ENCODE measurements at regions not wholly inside any gene's neighbourhood (a gene's known extent, or its start where the extent isn't known, plus 50 kb on each side); places are given as distances from the start of the nearest gene placed in this dataset.
A peak's percentile ranks its signal among the peaks of the same experiment; 100 is the strongest.
"Not testable (repeated sequence)": the region's sequence is repeated elsewhere in the genome, so short reads cannot be mapped to it uniquely, and the experiment has no call there.

DNA sequence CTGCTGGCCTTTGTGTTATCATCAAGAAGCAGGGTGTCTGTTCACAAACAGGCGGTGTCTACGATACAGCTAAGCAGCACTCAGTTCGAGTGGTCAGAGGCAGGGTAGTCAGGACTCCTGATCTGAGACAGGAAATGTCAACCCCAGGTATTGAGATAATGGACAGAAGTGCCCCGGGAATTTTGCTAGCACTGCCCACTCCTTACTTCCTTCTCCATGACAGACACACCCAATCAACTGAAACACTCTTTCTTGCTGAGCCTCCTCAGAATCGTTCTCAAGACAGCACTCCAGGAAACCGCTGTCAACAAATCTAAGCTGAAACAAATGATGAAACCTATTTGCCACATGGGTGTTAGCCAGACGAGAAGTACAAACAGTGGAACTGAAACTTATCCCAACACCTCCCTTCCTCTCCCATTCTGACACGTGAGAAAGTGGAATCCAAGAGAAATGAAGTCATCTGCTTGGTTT is 109.3 kb downstream of the GTF2IRD2B start:
- DNase-seq (ENCODE audit: low read depth in 1 of 2, low spot score in 1 of 2): not testable (repeated sequence)

DNA sequence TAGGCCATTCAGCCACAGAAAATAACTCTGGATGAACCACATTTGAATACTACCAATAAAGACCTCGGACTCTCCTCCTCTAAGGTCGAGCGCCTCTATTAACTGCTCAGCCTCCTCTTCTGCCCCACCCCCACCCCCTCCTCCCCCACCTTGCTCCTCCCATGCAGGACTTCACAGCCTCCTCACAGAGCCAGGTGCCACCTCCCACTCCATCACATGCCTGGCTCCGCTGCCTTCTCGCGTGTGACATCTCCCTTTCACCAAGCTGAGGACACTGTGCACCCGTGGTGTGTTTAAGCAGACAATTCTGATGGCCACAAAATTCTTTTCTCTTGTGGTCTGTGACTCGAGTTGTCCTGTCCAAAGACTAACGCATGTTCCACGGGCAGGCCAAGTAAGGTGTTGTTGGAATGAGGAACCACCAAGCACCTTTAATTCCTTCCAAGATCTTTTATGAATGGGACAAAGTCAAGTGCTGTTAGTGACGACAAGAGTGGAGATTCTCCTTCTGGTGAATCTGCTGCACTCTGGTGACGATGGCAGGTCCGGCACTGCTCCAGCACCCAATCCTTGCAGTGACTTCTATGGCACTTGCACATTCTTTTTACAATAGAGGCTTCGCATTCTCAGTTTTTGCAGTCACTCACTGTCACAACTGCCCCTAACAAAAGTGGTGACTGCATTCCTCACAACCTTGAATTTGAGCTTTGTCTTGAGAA is 113.1 kb downstream of the GTF2IRD2B start:
- DNase-seq (ENCODE audit: low read depth in 1 of 2, low spot score in 1 of 2): not testable (repeated sequence)

- DNase-seq (ENCODE audit: low read depth in 1 of 2, low spot score in 1 of 2): not testable (repeated sequence)
These were observed 123.1 kb downstream of the GTF2IRD2B start for GRCh38 chr7:75215460-75215859.

GRCh38 chr7:75216963-75217362 is 124.6 kb downstream of the GTF2IRD2B start:
- DNase-seq (ENCODE audit: low read depth in 1 of 2, low spot score in 1 of 2): not testable (repeated sequence)

GRCh38 chr7:75226102-75226501 is 133.7 kb downstream of the GTF2IRD2B start:
- not testable (repeated sequence) for DNase-seq (ENCODE audit: low read depth in 1 of 2, low spot score in 1 of 2)

DNA sequence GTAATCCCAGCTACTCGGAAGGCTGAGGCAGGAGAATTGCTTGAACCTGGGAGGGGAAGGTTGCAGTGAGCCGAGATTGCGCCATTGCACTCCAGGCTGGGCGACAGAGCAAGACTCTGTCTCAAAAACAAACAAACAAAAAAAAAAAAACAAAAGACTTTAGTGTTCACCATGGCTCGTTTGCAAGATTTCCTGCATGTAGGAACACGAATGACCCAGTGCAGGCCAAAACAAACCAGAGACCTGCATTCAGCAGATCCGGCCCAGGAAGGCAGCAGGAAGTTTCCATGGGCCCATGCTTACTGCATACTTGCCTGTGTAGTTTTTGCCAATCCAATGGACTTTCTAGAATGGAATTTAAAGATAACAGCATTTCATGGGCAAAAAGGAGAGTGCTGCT is 137.2 kb downstream of the GTF2IRD2B start:
- not testable (repeated sequence) for DNase-seq (ENCODE audit: low read depth in 1 of 2, low spot score in 1 of 2)

GRCh38 chr7:75230558-75230957 is 138.2 kb downstream of the GTF2IRD2B start:
- DNase-seq (ENCODE audit: low read depth in 1 of 2, low spot score in 1 of 2): not testable (repeated sequence)

DNA sequence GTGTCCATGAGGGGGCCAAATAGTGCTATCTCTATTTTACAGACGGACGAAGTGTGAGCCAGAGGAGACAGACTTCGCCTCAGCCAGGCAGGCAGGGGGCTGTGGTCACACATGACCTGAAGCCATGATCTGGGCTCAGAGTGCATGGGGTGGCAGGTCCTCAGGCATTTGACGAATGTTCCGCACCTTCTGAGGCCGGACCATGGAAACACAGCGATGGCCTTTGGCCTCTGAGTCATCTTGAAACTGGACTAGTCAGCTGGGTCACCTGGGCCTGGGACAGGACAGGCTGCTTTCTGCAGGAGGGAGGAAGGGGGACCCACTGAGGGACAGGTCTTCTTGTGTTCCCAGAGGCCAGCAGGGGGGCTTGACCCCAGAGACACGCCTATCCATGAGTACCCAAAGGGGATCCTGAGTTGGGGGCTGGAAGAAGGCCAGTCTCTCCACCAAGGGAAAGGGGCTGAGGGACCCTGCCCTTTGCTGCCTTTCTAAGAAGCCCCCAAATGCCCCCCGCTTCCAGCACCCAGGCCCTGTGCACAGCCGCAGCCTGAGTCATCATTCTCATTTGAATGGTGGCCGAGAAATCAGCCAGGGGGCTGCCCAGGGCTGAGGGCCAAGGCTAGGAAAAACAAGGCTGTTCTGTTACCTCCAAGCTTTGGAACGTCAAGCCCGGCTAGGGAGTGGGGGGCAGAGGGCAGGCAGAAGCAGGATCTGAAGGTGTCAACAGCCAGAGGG is 142.9 kb downstream of the GTF2IRD2B start:
- not testable (repeated sequence) for DNase-seq (ENCODE audit: low read depth in 1 of 2, low spot score in 1 of 2)

DNA sequence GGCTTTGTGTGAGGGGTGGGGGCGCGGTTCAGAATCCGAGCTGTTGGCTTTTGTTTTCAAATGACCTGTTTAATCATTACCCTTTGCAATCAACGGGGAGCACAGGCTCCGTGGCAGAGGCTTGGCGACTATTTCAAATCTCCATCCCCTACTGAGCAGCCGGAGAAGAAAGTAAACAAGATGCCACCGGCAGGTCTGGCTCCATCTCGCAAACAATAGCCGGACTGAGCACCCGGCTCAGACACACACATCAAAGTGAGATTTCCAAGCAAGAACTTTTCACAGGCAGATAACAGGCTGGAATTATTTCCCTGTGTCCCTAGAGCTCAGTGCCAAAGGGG is 143.4 kb downstream of the GTF2IRD2B start:
- not testable (repeated sequence) for DNase-seq (ENCODE audit: low read depth in 1 of 2, low spot score in 1 of 2)

- DNase-seq (ENCODE audit: low read depth in 1 of 2, low spot score in 1 of 2): peak in 1 of 2 donors; percentile 23
These were observed 145.1 kb downstream of the GTF2IRD2B start for GRCh38 chr7:75237255-75238187.

GRCh38 chr7:75238309-75238708 is 145.9 kb downstream of the GTF2IRD2B start:
- not testable (repeated sequence) for DNase-seq (ENCODE audit: low read depth in 1 of 2, low spot score in 1 of 2)

DNA sequence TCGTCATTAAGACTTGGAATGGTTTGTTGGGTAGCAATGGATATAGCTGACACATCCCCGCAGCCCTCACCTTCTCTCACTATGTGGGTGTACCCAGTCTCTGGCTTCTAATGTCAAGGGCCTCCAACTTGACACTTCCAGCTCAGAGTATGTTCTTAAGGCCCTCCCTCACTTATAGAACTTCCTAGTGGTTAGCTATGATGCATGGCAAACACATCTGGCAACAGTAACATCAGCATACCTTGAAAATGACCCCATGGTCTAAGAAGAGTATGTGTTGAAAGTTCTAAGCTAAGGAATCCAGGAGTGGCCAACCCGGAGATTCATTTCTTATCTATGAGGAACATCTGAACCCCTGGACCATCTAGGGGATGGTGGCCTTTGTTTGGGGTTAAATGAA is 151.2 kb downstream of the GTF2IRD2B start:
- DNase-seq (ENCODE audit: low read depth in 1 of 2, low spot score in 1 of 2): not testable (repeated sequence)

DNA sequence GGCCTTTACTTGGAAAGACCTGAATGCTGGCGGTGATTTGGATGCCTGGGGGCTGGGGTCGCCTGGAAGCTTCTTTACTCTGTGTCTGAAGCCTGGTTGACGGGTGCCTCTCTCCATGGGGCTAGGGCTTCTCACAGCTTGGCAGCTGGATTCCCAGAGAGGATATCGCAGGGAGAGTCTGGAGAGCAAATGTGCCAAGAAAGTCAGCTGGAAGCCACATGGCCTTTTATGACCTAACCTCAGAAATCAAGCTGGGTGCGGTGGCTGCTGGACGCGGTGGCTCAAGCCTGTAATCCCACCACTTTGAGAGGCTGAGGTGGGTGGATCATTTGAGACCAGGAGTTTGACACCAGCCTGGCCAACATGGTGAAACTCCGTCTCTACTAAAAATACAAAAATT is 147.2 kb upstream of the TRIM73 start:
- DNase-seq (ENCODE audit: low read depth in 1 of 2, low spot score in 1 of 2): not testable (repeated sequence)

DNA sequence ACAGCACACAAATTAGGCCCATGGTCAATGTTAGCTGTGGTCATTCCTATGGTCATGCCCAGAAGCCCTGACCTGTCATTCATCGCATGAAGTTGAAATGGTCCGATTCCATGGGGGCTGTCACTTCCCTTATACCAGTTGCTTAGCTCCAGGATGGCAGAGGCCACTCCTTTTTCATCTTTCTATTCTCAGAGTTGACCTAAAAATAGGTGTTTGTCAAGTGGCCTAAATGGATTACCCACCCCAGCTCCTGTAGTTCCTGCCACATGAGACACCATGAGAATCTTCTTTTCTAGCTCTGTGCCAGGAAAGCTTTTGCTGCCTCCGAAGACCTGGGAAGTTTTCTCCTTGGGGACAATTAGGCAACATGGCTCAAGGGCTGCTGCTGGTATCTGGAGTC is 141.2 kb upstream of the TRIM73 start:
- DNase-seq (ENCODE audit: low read depth in 1 of 2, low spot score in 1 of 2): not testable (repeated sequence)

GRCh38 chr7:75257442-75257841 is 138.0 kb upstream of the TRIM73 start:
- DNase-seq (ENCODE audit: low read depth in 1 of 2, low spot score in 1 of 2): not testable (repeated sequence)

DNA sequence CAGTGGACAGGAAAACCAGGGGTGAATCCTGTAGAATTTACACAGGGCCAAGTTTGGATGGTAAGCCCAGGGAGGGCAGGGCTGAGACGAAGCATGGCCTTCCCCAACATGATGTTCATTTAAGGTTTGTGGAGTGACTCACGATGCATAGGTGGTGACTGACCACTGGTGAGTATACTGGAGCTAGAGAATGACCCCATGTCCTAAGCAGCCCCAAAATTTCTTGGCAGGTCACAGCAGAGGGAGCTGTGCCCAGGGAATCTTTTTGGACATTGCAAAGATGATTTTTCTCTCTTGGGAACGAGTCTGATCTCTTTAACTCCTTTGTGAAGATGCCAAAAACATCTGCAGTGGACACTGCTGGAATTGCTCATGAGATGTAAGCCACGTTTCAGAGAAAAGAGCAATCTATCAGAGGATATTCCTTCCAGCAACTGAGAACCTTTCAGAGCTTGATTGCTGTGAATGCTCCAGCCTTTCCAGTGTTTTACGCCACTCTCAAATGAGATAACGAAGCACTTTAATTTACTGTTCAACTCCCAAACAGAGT is 135.9 kb upstream of the TRIM73 start:
- DNase-seq (ENCODE audit: low read depth in 1 of 2, low spot score in 1 of 2): not testable (repeated sequence)

DNA sequence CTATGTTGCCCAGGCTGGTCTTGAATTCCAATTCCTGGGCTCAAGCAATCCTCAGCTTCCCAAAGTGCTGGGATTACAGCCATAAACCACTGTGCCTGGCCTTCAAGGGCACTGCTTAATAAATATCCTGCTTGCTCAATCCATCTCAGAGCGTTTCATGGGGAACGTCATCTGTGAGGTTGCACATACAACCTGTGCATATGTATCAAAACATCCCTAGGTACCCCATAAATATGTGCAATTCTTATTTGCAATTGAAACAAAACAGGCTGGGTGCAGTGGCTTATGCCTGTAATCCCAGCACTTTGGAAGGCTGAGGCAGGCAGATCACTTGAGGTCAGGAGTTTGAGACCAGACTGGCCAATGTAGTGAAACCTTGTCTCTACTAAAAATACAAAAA is 133.8 kb upstream of the TRIM73 start:
- DNase-seq (ENCODE audit: low read depth in 1 of 2, low spot score in 1 of 2): not testable (repeated sequence)

DNA sequence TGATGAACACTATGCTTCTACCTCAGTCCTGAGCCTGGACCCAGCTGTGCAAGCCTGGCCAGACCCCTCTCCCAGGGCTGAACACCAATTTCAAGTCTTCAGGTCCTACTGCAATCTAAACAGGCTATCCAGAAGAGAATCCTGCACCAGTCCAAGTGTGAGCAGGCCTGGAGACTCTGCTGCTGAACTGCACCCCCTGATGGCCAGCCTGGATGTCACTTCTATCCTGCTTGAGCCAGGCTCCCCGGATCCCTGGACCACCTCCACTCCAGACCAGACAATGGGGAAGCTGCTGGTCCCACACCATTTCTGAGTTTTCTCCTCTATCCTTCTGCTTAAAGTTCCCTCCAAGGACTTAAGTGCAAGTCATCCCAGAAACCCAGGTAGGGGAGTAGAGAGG is 127.3 kb upstream of the TRIM73 start:
- not testable (repeated sequence) for DNase-seq (ENCODE audit: low read depth in 1 of 2, low spot score in 1 of 2)

- DNase-seq (ENCODE audit: low read depth in 1 of 2, low spot score in 1 of 2): not testable (repeated sequence)
These were observed 126.3 kb upstream of the TRIM73 start for GRCh38 chr7:75269159-75269558.

GRCh38 chr7:75274114-75274513 is 121.3 kb upstream of the TRIM73 start:
- not testable (repeated sequence) for DNase-seq (ENCODE audit: low read depth in 1 of 2, low spot score in 1 of 2)

Measured in stimulated activated CD4-positive, alpha-beta T cell treated with anti-CD3 and anti-CD28 coated beads, Interleukin-15, amount 100 ng/mL, for 1 hour (primary cell).